ENCODE measurements at regions not wholly inside any gene's neighbourhood (a gene's known extent, or its start where the extent isn't known, plus 50 kb on each side); places are given as distances from the start of the nearest gene placed in this dataset.

GRCh38 chr6:82629921-82630320, 266.3 kb downstream of the TPBG start:
- no peaks in the 10 kb centered on the region for H3K9me3 Mint-ChIP-seq
- no peaks in the 10 kb centered on the region for H3K27me3 Mint-ChIP-seq
- H3K27ac Mint-ChIP-seq: no peak overlapping the region
- no peak overlapping the region for H3K4me3 Mint-ChIP-seq
- H3K36me3 Mint-ChIP-seq: no peaks in the 10 kb centered on the region
- H3K4me1 Mint-ChIP-seq: no peaks in the 10 kb centered on the region

- Mint-ChIP-seq H3K9me3 (peaks cover 16% of the 10 kb centered on the region), H3K27ac (no peak overlapping the region), H3K4me1 (no peaks in the 10 kb centered on the region), H3K27me3 (no peaks in the 10 kb centered on the region), H3K4me3 (no peak overlapping the region), H3K36me3 (no peaks in the 10 kb centered on the region)
Observed at GRCh38 chr6:82641677-82642076, 278.1 kb downstream of the TPBG start.

- Mint-ChIP-seq H3K4me3 (no peak overlapping the region), H3K9me3 (peaks cover 6% of the 10 kb centered on the region), H3K4me1 (no peaks in the 10 kb centered on the region), H3K27me3 (no peaks in the 10 kb centered on the region), H3K27ac (no peak overlapping the region), H3K36me3 (no peaks in the 10 kb centered on the region)
Observed at GRCh38 chr6:82645536-82646230, 282.1 kb downstream of the TPBG start.

GRCh38 chr6:82646231-82646615, 282.6 kb downstream of the TPBG start:
- H3K36me3 Mint-ChIP-seq: no peaks in the 10 kb centered on the region
- H3K27ac Mint-ChIP-seq: no peak overlapping the region
- no peak overlapping the region for H3K4me3 Mint-ChIP-seq
- no peaks in the 10 kb centered on the region for H3K4me1 Mint-ChIP-seq
- H3K27me3 Mint-ChIP-seq: no peaks in the 10 kb centered on the region
- peaks cover 6% of the 10 kb centered on the region for H3K9me3 Mint-ChIP-seq

- Mint-ChIP-seq H3K27ac (no peak overlapping the region), H3K4me3 (no peak overlapping the region), H3K9me3 (no peaks in the 10 kb centered on the region)
Observed at GRCh38 chr6:82651845-82652335, 288.3 kb downstream of the TPBG start.

GRCh38 chr6:82679232-82679631, 315.6 kb downstream of the TPBG start:
- Mint-ChIP-seq H3K9me3 (peaks cover 12% of the 10 kb centered on the region), H3K27ac (no peak overlapping the region), H3K4me1 (no peaks in the 10 kb centered on the region), H3K27me3 (no peaks in the 10 kb centered on the region), H3K4me3 (no peak overlapping the region), H3K36me3 (no peaks in the 10 kb centered on the region)

More at GRCh38 chr6:82651845-82652335, 288.3 kb downstream of the TPBG start:
- Mint-ChIP-seq H3K27me3 (no peaks in the 10 kb centered on the region), H3K4me1 (no peaks in the 10 kb centered on the region), H3K36me3 (no peaks in the 10 kb centered on the region)

- Mint-ChIP-seq H3K4me3 (no peak overlapping the region), H3K9me3 (peaks cover 9% of the 10 kb centered on the region), H3K27ac (no peak overlapping the region), H3K36me3 (no peaks in the 10 kb centered on the region), H3K27me3 (no peaks in the 10 kb centered on the region), H3K4me1 (no peaks in the 10 kb centered on the region)
Observed at GRCh38 chr6:82680192-82680591, 316.6 kb downstream of the TPBG start.

GRCh38 chr6:82681119-82681714, 317.6 kb downstream of the TPBG start:
- Mint-ChIP-seq H3K27me3 (no peaks in the 10 kb centered on the region), H3K4me1 (no peaks in the 10 kb centered on the region), H3K9me3 (peaks cover 5% of the 10 kb centered on the region), H3K4me3 (no peak overlapping the region), H3K36me3 (no peaks in the 10 kb centered on the region), H3K27ac (no peak overlapping the region)

GRCh38 chr6:82686719-82687118, 323.1 kb downstream of the TPBG start:
- Mint-ChIP-seq H3K4me1 (no peaks in the 10 kb centered on the region), H3K27ac (no peak overlapping the region), H3K9me3 (no peaks in the 10 kb centered on the region), H3K36me3 (no peaks in the 10 kb centered on the region), H3K4me3 (no peak overlapping the region), H3K27me3 (peaks cover 4% of the 10 kb centered on the region)

GRCh38 chr6:82687855-82688254, 324.2 kb downstream of the TPBG start:
- Mint-ChIP-seq H3K4me1 (no peaks in the 10 kb centered on the region), H3K36me3 (no peaks in the 10 kb centered on the region), H3K9me3 (no peaks in the 10 kb centered on the region), H3K4me3 (no peak overlapping the region), H3K27ac (no peak overlapping the region), H3K27me3 (peaks cover 4% of the 10 kb centered on the region)

GRCh38 chr6:82690283-82690682, 326.7 kb downstream of the TPBG start:
- Mint-ChIP-seq H3K4me1 (no peaks in the 10 kb centered on the region), H3K9me3 (no peaks in the 10 kb centered on the region), H3K27me3 (peaks cover 6% of the 10 kb centered on the region), H3K36me3 (no peaks in the 10 kb centered on the region), H3K27ac (no peak overlapping the region), H3K4me3 (no peak overlapping the region)

GRCh38 chr6:82691997-82692396, 328.4 kb downstream of the TPBG start:
- Mint-ChIP-seq H3K9me3 (no peaks in the 10 kb centered on the region), H3K4me3 (no peak overlapping the region), H3K27me3 (peaks cover 6% of the 10 kb centered on the region), H3K27ac (no peak overlapping the region), H3K36me3 (no peaks in the 10 kb centered on the region), H3K4me1 (no peaks in the 10 kb centered on the region)

GRCh38 chr6:82693094-82693493, 329.5 kb downstream of the TPBG start:
- H3K27me3 Mint-ChIP-seq: peaks cover 6% of the 10 kb centered on the region
- H3K36me3 Mint-ChIP-seq: no peaks in the 10 kb centered on the region
- H3K4me3 Mint-ChIP-seq: no peak overlapping the region
- no peak overlapping the region for H3K27ac Mint-ChIP-seq
- H3K9me3 Mint-ChIP-seq: no peaks in the 10 kb centered on the region
- no peaks in the 10 kb centered on the region for H3K4me1 Mint-ChIP-seq

GRCh38 chr6:82701341-82701740, 337.7 kb downstream of the TPBG start:
- Mint-ChIP-seq H3K36me3 (no peaks in the 10 kb centered on the region), H3K9me3 (peaks cover 14% of the 10 kb centered on the region), H3K27ac (no peak overlapping the region), H3K4me1 (no peaks in the 10 kb centered on the region), H3K27me3 (peaks cover 3% of the 10 kb centered on the region), H3K4me3 (no peak overlapping the region)

GRCh38 chr6:82702574-82702973, 339.0 kb downstream of the TPBG start:
- no peak overlapping the region for H3K27ac Mint-ChIP-seq
- peaks cover 3% of the 10 kb centered on the region for H3K27me3 Mint-ChIP-seq
- no peak overlapping the region for H3K4me3 Mint-ChIP-seq
- H3K9me3 Mint-ChIP-seq: peaks cover 15% of the 10 kb centered on the region
- H3K4me1 Mint-ChIP-seq: no peaks in the 10 kb centered on the region
- H3K36me3 Mint-ChIP-seq: no peaks in the 10 kb centered on the region

GRCh38 chr6:82703230-82703629, 339.6 kb downstream of the TPBG start:
- H3K27me3 Mint-ChIP-seq: peaks cover 3% of the 10 kb centered on the region
- H3K4me1 Mint-ChIP-seq: no peaks in the 10 kb centered on the region
- H3K9me3 Mint-ChIP-seq: peaks cover 15% of the 10 kb centered on the region
- no peak overlapping the region for H3K4me3 Mint-ChIP-seq
- no peaks in the 10 kb centered on the region for H3K36me3 Mint-ChIP-seq
- no peak overlapping the region for H3K27ac Mint-ChIP-seq

All from activated naive CD4-positive, alpha-beta T cell treated with anti-CD3 and anti-CD28 coated beads, Interleukin-2, amount 50 U/mL, for 24 hours (primary cell).